ENCODE measurements at regions not wholly inside any gene's neighbourhood (a gene's known extent, or its start where the extent isn't known, plus 50 kb on each side); places are given as distances from the start of the nearest gene placed in this dataset.

GRCh38 chr6:90803956-90804355 lies 217.1 kb upstream of the MAP3K7 start:
- TF ChIP-seq POLR2A (IDR thresholded peaks at IDR 0.05; ENCODE audit: control extremely low read depth in 1 of 2, low read depth in 2 of 2, low read length in 2 of 2) (no peak), CTCF (IDR thresholded peaks at IDR 0.05; ENCODE audit: control extremely low read depth in 1 of 3, insufficient read depth in 1 of 3, low read depth in 1 of 3, low read length in 3 of 3) (no peak), GABPA (IDR thresholded peaks at IDR 0.05; ENCODE audit: borderline replicate concordance, insufficient read depth, low read length) (no peak), KDM1A (IDR thresholded peaks at IDR 0.05; ENCODE audit: borderline replicate concordance, low read length) (no peak), BACH1 (IDR thresholded peaks at IDR 0.05; ENCODE audit: low read length) (no peak), RFX5 (IDR thresholded peaks at IDR 0.05; ENCODE audit: borderline replicate concordance, low read depth, low read length) (no peak), SIRT6 (IDR thresholded peaks at IDR 0.05; ENCODE audit: low read length) (no peak), CBX5 (IDR thresholded peaks at IDR 0.05; ENCODE audit: low read depth, low read length) (no peak), SIN3A (conservative IDR thresholded peaks at IDR 0.05 in 1 of 2, IDR thresholded peaks at IDR 0.05 in 1 of 2; ENCODE audit: low read depth in 1 of 2, low read length in 2 of 2) (no peak), EP300 (IDR thresholded peaks at IDR 0.05; ENCODE audit: borderline replicate concordance in 1 of 2, low read depth in 2 of 2, low read length in 2 of 2) (no peak), SIX5 (IDR thresholded peaks at IDR 0.05; ENCODE audit: low read depth, low read length) (no peak), SP1 (IDR thresholded peaks at IDR 0.05; ENCODE audit: low read depth, low read length) (no peak), MAFK (IDR thresholded peaks at IDR 0.05; ENCODE audit: low read depth, low read length) (no peak), RXRA (IDR thresholded peaks at IDR 0.05; ENCODE audit: insufficient read depth, low read depth, low read length) (no peak)

Measured in H1 (cell line).